Prostate gland (tissue), 2 donors: ENCODE measurements at regions not wholly inside any gene's neighbourhood (a gene's known extent, or its start where the extent isn't known, plus 50 kb on each side); places are given as distances from the start of the nearest gene placed in this dataset.

Experiments
- DNase-seq: peaks from one replicate; pipeline ENCODE4 v3.0.0-alpha.2; 2019; ENCODE audit warnings: low spot score
- H3K27ac ChIP-seq, 2 donors: fragments of 200-600 bp; sonication (generic); 2 replicates each; pipeline ENCODE4 v1.5.1; 2017 to 2019
- H3K27me3 ChIP-seq: fragments of 200-600 bp; sonication (generic); replicated peaks from 2 replicates; pipeline ENCODE4 v1.5.1; 2019; ENCODE audit not compliant: insufficient read depth
- H3K36me3 ChIP-seq, 2 donors: fragments of 200-600 bp; sonication (generic); 1 replicate in 1 of 2; 2 replicates in 1 of 2; pipeline versions ENCODE4 v1.5.1 to v1.8.1; 2017 to 2019
- H3K4me1 ChIP-seq: fragments of 200-600 bp; sonication (generic); replicated peaks from 2 replicates; pipeline ENCODE4 v1.5.1; 2019
- H3K4me3 ChIP-seq, 2 donors: fragments of 200-600 bp; sonication (generic); 2 replicates each; pipeline ENCODE4 v1.5.1; 2017 to 2019
- H3K9me3 ChIP-seq: fragments of 200-600 bp; sonication (generic); 2 replicates; pipeline ENCODE4 v1.5.1; 2017
- POLR2A ChIP-seq: fragments of 450-650 bp; IDR thresholded peaks from one replicate; pipeline ENCODE4 v1.6.1; 2016; ENCODE audit warnings: antibody characterized with exemption, mild to moderate bottlenecking
- POLR2AphosphoS5 ChIP-seq: sonication (generic); formaldehyde crosslinking; IDR thresholded peaks from one replicate; pipeline ENCODE4 v1.6.1; 2017; ENCODE audit warnings: antibody characterized with exemption
- WGBS: methylation state at CpG from one replicate; pipeline ENCODE4 v1.1.5; 2018; 5-methylcytosine and 5-hydroxymethylcytosine counted together
- intact Hi-C: fragments of 100-400 bp; cut with DNase I; formaldehyde crosslinking; loops from one replicate; pipeline ENCODE4 v1.14.2; 2022
- TF ChIP-seq, protein P1 (sequence below), 4 experiments: fragments of 200-600 bp in 2 of 4; fragments of 450-650 bp in 2 of 4; sonication (generic) in 2 of 4; IDR thresholded peaks; 1 replicate in 3 of 4; 2 replicates in 1 of 4; pipeline ENCODE4 v1.5.1; 2016 to 2019; ENCODE audit warnings: antibody characterized with exemption in 4 of 4, mild to moderate bottlenecking in 2 of 4, moderate library complexity in 2 of 4

- Histone ChIP-seq H3K4me3 (no peak overlapping the region), H3K36me3 (no peaks in the 10 kb centered on the region), H3K27me3 (no peaks in the 10 kb centered on the region), H3K4me1 (peaks cover 3% of the 10 kb centered on the region), H3K27ac (no peak overlapping the region), H3K9me3 (no peaks in the 10 kb centered on the region)
- intact Hi-C loops, result no loop called here
- no peak for TF ChIP-seq POLR2A
- 75% methylated on average over 12 of the region's 12 CpGs for WGBS
- no peak for DNase-seq
These were observed 444.2 kb upstream of the MKI67 start for GRCh38 chr10:128570319-128570995.

GRCh38 chr10:128571071-128571470 lies 444.8 kb upstream of the MKI67 start:
- DNase-seq, result no peak
- H3K27ac ChIP-seq, result no peak overlapping the region
- H3K36me3 ChIP-seq, result no peaks in the 10 kb centered on the region
- no peaks in the 10 kb centered on the region for H3K9me3 ChIP-seq
- no peak overlapping the region for H3K4me3 ChIP-seq
- WGBS, result 57% methylated on average over 4 of the region's 4 CpGs
- H3K27me3 ChIP-seq, result no peaks in the 10 kb centered on the region
- TF ChIP-seq, protein P1, sequence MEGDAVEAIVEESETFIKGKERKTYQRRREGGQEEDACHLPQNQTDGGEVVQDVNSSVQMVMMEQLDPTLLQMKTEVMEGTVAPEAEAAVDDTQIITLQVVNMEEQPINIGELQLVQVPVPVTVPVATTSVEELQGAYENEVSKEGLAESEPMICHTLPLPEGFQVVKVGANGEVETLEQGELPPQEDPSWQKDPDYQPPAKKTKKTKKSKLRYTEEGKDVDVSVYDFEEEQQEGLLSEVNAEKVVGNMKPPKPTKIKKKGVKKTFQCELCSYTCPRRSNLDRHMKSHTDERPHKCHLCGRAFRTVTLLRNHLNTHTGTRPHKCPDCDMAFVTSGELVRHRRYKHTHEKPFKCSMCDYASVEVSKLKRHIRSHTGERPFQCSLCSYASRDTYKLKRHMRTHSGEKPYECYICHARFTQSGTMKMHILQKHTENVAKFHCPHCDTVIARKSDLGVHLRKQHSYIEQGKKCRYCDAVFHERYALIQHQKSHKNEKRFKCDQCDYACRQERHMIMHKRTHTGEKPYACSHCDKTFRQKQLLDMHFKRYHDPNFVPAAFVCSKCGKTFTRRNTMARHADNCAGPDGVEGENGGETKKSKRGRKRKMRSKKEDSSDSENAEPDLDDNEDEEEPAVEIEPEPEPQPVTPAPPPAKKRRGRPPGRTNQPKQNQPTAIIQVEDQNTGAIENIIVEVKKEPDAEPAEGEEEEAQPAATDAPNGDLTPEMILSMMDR (IDR thresholded peaks at IDR 0.05), result no peak
- TF ChIP-seq POLR2A (no peak), POLR2AphosphoS5 (no peak)
- intact Hi-C loops, result no loop called here
- peaks cover 3% of the 10 kb centered on the region for H3K4me1 ChIP-seq

DNA sequence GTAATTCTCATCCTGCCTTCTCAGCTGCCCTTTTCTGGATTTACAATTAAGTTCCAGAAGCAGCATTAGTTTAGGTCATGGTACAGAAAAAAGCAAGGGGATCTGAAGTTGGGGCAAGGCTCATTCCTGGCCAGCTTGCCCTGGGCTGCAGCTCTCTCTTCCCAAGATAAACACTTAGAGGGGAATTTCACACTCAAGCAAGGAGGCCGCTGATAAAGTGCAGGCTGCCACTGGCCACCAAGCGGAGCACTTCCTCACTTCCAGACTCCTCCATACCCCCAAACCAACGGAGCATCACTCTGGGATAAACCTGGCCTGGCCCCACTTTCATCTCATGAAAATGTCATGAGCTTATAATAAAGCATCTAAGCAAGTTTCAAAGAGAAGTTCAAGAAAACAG lies 445.5 kb upstream of the MKI67 start:
- intact Hi-C loops, result no loop called here

DNA sequence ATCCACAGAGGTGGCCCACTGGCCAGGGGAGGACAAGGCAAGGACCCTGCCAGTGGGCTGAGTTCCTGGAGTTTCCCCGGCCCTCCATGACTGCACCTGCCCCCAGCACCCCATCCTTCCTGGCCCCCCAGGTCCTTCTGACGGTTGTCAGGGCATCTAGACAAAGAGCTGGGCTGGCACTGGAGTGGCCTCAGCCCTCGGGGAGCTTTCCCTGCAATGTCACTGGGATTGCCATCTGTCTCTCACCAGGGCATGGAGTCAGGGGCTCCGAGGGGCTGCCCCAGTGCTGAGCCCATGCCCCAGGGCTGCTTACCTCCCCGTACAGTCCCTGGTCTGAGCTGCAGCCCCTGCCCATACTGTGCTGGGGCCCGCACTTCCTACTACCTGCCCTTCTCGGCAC lies 446.5 kb upstream of the MKI67 start:
- Histone ChIP-seq H3K27ac (no peak overlapping the region), H3K27me3 (no peaks in the 10 kb centered on the region), H3K9me3 (no peaks in the 10 kb centered on the region), H3K36me3 (no peaks in the 10 kb centered on the region), H3K4me1 (peaks cover 1% of the 10 kb centered on the region), H3K4me3 (no peak overlapping the region)
- 77% methylated on average over 7 of the region's 7 CpGs for WGBS
- intact Hi-C loops, result no loop called here
- TF ChIP-seq, protein P1 (IDR thresholded peaks at IDR 0.05), result no peak
- no peak for TF ChIP-seq POLR2A
- no peak for TF ChIP-seq POLR2AphosphoS5
- DNase-seq, result no peak

More for the DNA sequence above, 445.5 kb upstream of the MKI67 start:
- DNase-seq, result no peak
- H3K27ac ChIP-seq, result no peak overlapping the region
- H3K4me1 ChIP-seq, result peaks cover 3% of the 10 kb centered on the region
- H3K4me3 ChIP-seq, result no peak overlapping the region
- H3K27me3 ChIP-seq, result no peaks in the 10 kb centered on the region
- H3K36me3 ChIP-seq, result no peaks in the 10 kb centered on the region
- TF ChIP-seq POLR2AphosphoS5, result no peak
- TF ChIP-seq POLR2A, result no peak
- TF ChIP-seq, protein P1 (IDR thresholded peaks at IDR 0.05), result no peak
- 93% methylated on average over 3 of the region's 3 CpGs for WGBS
- H3K9me3 ChIP-seq, result no peaks in the 10 kb centered on the region

DNA sequence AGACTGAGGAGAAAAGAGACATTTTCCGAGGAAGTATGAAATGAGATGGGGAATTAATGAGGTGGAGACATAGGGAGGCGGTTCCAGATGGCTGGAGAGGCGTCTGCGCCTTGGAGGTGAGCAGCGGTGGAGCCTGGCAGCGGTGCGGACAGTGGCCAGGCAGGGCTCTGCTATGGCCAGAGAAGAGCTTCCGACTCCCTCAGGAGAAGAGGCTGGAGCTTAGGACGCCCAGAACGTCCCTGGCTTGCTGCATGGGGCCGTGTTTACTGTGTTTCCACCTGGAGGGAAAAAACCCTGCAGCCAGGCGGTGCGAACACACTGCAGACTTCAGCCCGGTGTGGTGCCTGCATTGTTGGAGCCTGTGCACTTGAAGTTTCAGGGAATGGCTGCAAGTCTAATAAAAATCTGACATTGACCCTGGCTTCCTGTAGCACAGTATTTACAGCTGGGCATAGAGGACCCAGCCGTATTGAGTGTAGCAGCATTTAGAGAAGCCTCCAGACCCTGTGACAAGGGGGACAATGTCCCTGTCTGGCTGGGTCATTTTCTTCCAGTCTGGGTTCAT lies 447.1 kb upstream of the MKI67 start:
- DNase-seq, result no peak
- no peak overlapping the region for H3K4me3 ChIP-seq
- no peaks in the 10 kb centered on the region for H3K4me1 ChIP-seq
- H3K36me3 ChIP-seq, result no peaks in the 10 kb centered on the region
- no peak overlapping the region for H3K27ac ChIP-seq
- 95% methylated on average over 14 of the region's 15 CpGs for WGBS
- no peaks in the 10 kb centered on the region for H3K27me3 ChIP-seq
- TF ChIP-seq, protein P1 (IDR thresholded peaks at IDR 0.05), result no peak
- no peak for TF ChIP-seq POLR2AphosphoS5
- TF ChIP-seq POLR2A, result no peak
- intact Hi-C loops, result no loop called here
- H3K9me3 ChIP-seq, result no peaks in the 10 kb centered on the region
